GM12878 (cell line): ENCODE measurements at regions not wholly inside any gene's neighbourhood (a gene's known extent, or its start where the extent isn't known, plus 50 kb on each side); places are given as distances from the start of the nearest gene placed in this dataset.

Source experiments
- ATAC-seq: fragments of 200-7000 bp; cut with Tn5 transposase; 3 replicates; pipeline ENCODE4 v1.9.1; 2020; ENCODE audit warnings: mild to moderate bottlenecking, moderate library complexity
- BruUV-seq: library from RNA; stranded (reverse); fragments of 400-500 nt; replicated peaks from 2 replicates; lab custom pipeline; 2021; lab: Mats Ljungman, UMichigan
- CTCF ChIA-PET: fragments of 300-600 bp; sonication (Branson Sonifier 250); formaldehyde crosslinking; extraction: SDS; loops from one replicate; lab custom pipeline; 2021; ENCODE audit warnings: inconsistent platforms; lab: Yijun Ruan, JAX
- POLR2A ChIA-PET: fragments of 350-600 bp; formaldehyde crosslinking; extraction: SDS; loops from one replicate; lab custom pipeline; 2021; ENCODE audit warnings: inconsistent platforms; lab: Charles Lee
- RAD21 ChIA-PET: fragments of 300-600 bp; sonication (Branson Sonifier 250); formaldehyde crosslinking; loops from one replicate; lab custom pipeline; 2023; ENCODE audit warnings: antibody characterized with exemption; ENCODE audit not compliant: unreplicated experiment; lab: Charles Lee
- SMC1A ChIA-PET: fragments of 300-600 bp; sonication (Branson Sonifier 250); formaldehyde crosslinking; loops from one replicate; lab custom pipeline; 2023; ENCODE audit not compliant: unreplicated experiment, uncharacterized antibody; lab: Charles Lee
- DNase-seq: peaks from one replicate; pipeline ENCODE4 v3.0.0-alpha.2; 2011; ENCODE audit warnings: low read depth, low spot score
- FAIRE-seq: peaks from 3 replicates; lab custom pipeline; 2011; peaks lifted over from hg19 to GRCh38; lab: Jason Lieb, UNC
- H2AFZ ChIP-seq: 2 replicates; pipeline ENCODE4 v1.6.0; 2011; ENCODE audit warnings: low read depth, low read length, control low read depth; ENCODE audit not compliant: control insufficient read depth
- H3K27ac ChIP-seq: 2 replicates; pipeline ENCODE4 v1.5.1; 2011; ENCODE audit warnings: control low read depth; ENCODE audit not compliant: control insufficient read depth, insufficient read depth
- H3K27me3 ChIP-seq, 2 experiments: replicated peaks in 1 of 2; 2 replicates each; pipeline versions ENCODE4 v1.6.0 to v1.6.1; 2011; ENCODE audit warnings: low read length in 1 of 2; ENCODE audit not compliant: control insufficient read depth in 2 of 2, insufficient read depth in 2 of 2
- H3K36me3 ChIP-seq, 2 experiments: 2 replicates each; pipeline ENCODE4 v1.5.1; 2011; ENCODE audit warnings: low read length in 1 of 2; ENCODE audit not compliant: control insufficient read depth in 2 of 2, insufficient read depth in 2 of 2
- H3K4me1 ChIP-seq: 2 replicates; pipeline ENCODE4 v1.6.1; 2011; ENCODE audit warnings: mild to moderate bottlenecking, low read length, moderate library complexity, mixed read lengths; ENCODE audit not compliant: control insufficient read depth, insufficient read depth
- H3K4me2 ChIP-seq: 2 replicates; pipeline ENCODE4 v1.6.0; 2011; ENCODE audit warnings: control low read depth; ENCODE audit not compliant: control insufficient read depth, insufficient read depth
- H3K4me3 ChIP-seq: fragments of 200-600 bp; sonication (generic); 2 replicates; pipeline ENCODE4 v1.5.1; 2016
- H3K79me2 ChIP-seq: 2 replicates; pipeline ENCODE4 v1.6.0; 2011; ENCODE audit warnings: low read length; ENCODE audit not compliant: control insufficient read depth, insufficient read depth
- H3K9ac ChIP-seq: 2 replicates; pipeline ENCODE4 v1.8.0; 2011; ENCODE audit warnings: low read length, control low read depth, mixed read lengths; ENCODE audit not compliant: control insufficient read depth, insufficient read depth
- H3K9me3 ChIP-seq: replicated peaks from 3 replicates; pipeline ENCODE4 v1.5.1; 2011; ENCODE audit warnings: mild to moderate bottlenecking, low read length; ENCODE audit not compliant: control insufficient read depth, insufficient read depth
- H4K20me1 ChIP-seq: 2 replicates; pipeline ENCODE4 v1.6.0; 2011; ENCODE audit not compliant: control insufficient read depth, insufficient read depth
- CBX5 ChIP-seq: sonication (generic); IDR thresholded peaks from 2 replicates; pipeline ENCODE4 v1.6.1; 2016; ENCODE audit warnings: low read depth, moderate library complexity, mild to moderate bottlenecking, inconsistent platforms
- CEBPB ChIP-seq, 2 experiments: fragments of 150-350 bp in 1 of 2; IDR thresholded peaks; 2 replicates each; pipeline ENCODE4 v1.6.1; 2012 to 2014; ENCODE audit warnings: low read depth in 2 of 2, low read length in 2 of 2, borderline replicate concordance in 1 of 2, inconsistent platforms in 1 of 2
- EGR1 ChIP-seq, 2 experiments: IDR thresholded peaks; 1 replicate in 1 of 2; 2 replicates in 1 of 2; pipeline ENCODE4 v1.6.1; 2011 to 2012; ENCODE audit warnings: low read depth in 2 of 2, low read length in 2 of 2, borderline replicate concordance in 1 of 2, mild to moderate bottlenecking in 1 of 2, moderate library complexity in 1 of 2
- HCFC1 ChIP-seq: fragments of 150-350 bp; IDR thresholded peaks from 2 replicates; pipeline ENCODE4 v1.6.1; 2014; ENCODE audit warnings: low read length
- SRF ChIP-seq, 2 experiments: IDR thresholded peaks; 2 replicates each; pipeline ENCODE4 v1.6.1; 2011; ENCODE audit warnings: low read depth in 2 of 2, low read length in 2 of 2, mild to moderate bottlenecking in 1 of 2, moderate library complexity in 1 of 2
- SUPT20H ChIP-seq: IDR thresholded peaks from 2 replicates; pipeline ENCODE4 v1.6.1; 2011; ENCODE audit warnings: low read depth, mild to moderate bottlenecking, low read length, moderate library complexity, borderline replicate concordance; ENCODE audit not compliant: control insufficient read depth
- YBX1 ChIP-seq: fragments of 450-650 bp; IDR thresholded peaks from 2 replicates; pipeline ENCODE4 v1.6.1; 2016; ENCODE audit warnings: antibody characterized with exemption
- WGBS: methylation state at CpG from one replicate; pipeline ENCODE4 v1.1.6; 2016; ENCODE audit warnings: low lambda C conversion rate; ENCODE audit not compliant: insufficient replicate concordance, insufficient coverage; ENCODE audit errors: missing lambda C conversion rate; 5-methylcytosine and 5-hydroxymethylcytosine counted together
- in situ Hi-C: fragments of 300-500 bp; cut with MboI; formaldehyde crosslinking; loops from 9 replicates; pipeline ENCODE4 v1.14.3; 2018; ENCODE audit warnings: mixed read lengths
- intact Hi-C: fragments of 100-400 bp; cut with micrococcal nuclease; formaldehyde crosslinking; loops from one replicate; pipeline ENCODE4 v1.14.2; 2022; ENCODE audit not compliant: unreplicated experiment
- TF ChIP-seq, protein P1 (sequence below): IDR thresholded peaks from 2 replicates; pipeline ENCODE4 v1.6.1; 2012; ENCODE audit warnings: improper control_type of control experiment, low read depth, low read length; ENCODE audit not compliant: insufficient replicate concordance
- TF ChIP-seq, protein P2 (sequence below): fragments of 450-650 bp; IDR thresholded peaks from 2 replicates; pipeline ENCODE4 v1.6.1; 2016; ENCODE audit warnings: mild to moderate bottlenecking, moderate library complexity, borderline replicate concordance
- TF ChIP-seq, protein P3 (sequence below): IDR thresholded peaks from 2 replicates; pipeline ENCODE4 v1.6.1; 2012; ENCODE audit warnings: low read length, inconsistent platforms

DNA sequence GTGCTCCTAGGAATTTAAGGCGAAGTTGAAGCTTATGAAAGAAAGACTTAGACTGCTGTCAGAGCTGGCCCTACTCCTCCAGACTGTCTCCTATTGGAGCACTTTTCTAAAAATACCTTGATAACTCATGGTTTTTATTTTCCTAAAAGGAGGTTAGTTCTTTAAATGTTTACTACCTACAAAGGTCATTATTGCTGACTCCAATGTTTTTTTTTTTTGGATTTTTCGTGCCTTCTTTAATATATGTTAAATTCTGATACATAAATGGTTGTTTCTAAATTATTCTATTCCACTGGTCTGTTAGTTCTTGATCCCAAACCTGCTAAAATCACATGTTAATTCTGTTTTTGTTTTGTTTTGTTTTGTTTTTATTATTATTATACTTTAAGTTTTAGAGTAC, 227.6 kb upstream of the FTMT start (continued):
- TF ChIP-seq, protein P1, sequence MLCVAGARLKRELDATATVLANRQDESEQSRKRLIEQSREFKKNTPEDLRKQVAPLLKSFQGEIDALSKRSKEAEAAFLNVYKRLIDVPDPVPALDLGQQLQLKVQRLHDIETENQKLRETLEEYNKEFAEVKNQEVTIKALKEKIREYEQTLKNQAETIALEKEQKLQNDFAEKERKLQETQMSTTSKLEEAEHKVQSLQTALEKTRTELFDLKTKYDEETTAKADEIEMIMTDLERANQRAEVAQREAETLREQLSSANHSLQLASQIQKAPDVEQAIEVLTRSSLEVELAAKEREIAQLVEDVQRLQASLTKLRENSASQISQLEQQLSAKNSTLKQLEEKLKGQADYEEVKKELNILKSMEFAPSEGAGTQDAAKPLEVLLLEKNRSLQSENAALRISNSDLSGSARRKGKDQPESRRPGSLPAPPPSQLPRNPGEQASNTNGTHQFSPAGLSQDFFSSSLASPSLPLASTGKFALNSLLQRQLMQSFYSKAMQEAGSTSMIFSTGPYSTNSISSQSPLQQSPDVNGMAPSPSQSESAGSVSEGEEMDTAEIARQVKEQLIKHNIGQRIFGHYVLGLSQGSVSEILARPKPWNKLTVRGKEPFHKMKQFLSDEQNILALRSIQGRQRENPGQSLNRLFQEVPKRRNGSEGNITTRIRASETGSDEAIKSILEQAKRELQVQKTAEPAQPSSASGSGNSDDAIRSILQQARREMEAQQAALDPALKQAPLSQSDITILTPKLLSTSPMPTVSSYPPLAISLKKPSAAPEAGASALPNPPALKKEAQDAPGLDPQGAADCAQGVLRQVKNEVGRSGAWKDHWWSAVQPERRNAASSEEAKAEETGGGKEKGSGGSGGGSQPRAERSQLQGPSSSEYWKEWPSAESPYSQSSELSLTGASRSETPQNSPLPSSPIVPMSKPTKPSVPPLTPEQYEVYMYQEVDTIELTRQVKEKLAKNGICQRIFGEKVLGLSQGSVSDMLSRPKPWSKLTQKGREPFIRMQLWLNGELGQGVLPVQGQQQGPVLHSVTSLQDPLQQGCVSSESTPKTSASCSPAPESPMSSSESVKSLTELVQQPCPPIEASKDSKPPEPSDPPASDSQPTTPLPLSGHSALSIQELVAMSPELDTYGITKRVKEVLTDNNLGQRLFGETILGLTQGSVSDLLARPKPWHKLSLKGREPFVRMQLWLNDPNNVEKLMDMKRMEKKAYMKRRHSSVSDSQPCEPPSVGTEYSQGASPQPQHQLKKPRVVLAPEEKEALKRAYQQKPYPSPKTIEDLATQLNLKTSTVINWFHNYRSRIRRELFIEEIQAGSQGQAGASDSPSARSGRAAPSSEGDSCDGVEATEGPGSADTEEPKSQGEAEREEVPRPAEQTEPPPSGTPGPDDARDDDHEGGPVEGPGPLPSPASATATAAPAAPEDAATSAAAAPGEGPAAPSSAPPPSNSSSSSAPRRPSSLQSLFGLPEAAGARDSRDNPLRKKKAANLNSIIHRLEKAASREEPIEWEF: no peak
- no peak for TF ChIP-seq HCFC1

DNA sequence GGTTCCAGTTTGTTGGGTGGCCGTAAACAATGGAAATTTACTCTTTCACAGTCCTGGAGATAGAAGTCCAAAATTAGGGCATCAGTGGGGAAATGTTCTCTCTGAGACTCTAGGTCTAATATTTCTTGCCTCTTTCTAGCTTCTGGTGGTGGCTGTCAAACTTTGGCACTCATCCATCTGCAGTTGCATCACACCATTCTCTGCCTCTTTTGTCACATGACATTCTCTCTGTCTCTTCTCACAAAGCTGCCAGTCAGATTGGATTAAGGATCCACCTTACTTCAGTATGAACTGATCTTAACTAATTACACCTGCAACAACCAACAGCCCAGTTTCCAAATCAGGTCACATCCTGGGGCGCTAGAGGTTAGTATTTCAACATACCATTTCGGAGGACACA, 222.9 kb upstream of the FTMT start:
- Histone ChIP-seq H3K4me3 (no peak overlapping the region), H3K27ac (no peak overlapping the region), H2AFZ (no peak overlapping the region), H3K4me2 (no peak overlapping the region), H3K79me2 (no peaks in the 10 kb centered on the region), H3K9me3 (no peaks in the 10 kb centered on the region), H4K20me1 (no peaks in the 10 kb centered on the region), H3K9ac (no peak overlapping the region), H3K36me3 (no peaks in the 10 kb centered on the region), H3K4me1 (no peaks in the 10 kb centered on the region), H3K27me3 (no peaks in the 10 kb centered on the region)
- BruUV-seq: no TSS peak
- WGBS: 63% methylated on average over 3 of the region's 3 CpGs
- CTCF ChIA-PET: no interaction called here
- ATAC-seq (no peak), DNase-seq (no peak), FAIRE-seq (no peak)
- POLR2A ChIA-PET: no interaction called here
- RAD21 ChIA-PET: no interaction called here
- in situ Hi-C loops (no loop called here), intact Hi-C loops (no loop called here)
- SMC1A ChIA-PET: no interaction called here
- TF ChIP-seq, protein P2, sequence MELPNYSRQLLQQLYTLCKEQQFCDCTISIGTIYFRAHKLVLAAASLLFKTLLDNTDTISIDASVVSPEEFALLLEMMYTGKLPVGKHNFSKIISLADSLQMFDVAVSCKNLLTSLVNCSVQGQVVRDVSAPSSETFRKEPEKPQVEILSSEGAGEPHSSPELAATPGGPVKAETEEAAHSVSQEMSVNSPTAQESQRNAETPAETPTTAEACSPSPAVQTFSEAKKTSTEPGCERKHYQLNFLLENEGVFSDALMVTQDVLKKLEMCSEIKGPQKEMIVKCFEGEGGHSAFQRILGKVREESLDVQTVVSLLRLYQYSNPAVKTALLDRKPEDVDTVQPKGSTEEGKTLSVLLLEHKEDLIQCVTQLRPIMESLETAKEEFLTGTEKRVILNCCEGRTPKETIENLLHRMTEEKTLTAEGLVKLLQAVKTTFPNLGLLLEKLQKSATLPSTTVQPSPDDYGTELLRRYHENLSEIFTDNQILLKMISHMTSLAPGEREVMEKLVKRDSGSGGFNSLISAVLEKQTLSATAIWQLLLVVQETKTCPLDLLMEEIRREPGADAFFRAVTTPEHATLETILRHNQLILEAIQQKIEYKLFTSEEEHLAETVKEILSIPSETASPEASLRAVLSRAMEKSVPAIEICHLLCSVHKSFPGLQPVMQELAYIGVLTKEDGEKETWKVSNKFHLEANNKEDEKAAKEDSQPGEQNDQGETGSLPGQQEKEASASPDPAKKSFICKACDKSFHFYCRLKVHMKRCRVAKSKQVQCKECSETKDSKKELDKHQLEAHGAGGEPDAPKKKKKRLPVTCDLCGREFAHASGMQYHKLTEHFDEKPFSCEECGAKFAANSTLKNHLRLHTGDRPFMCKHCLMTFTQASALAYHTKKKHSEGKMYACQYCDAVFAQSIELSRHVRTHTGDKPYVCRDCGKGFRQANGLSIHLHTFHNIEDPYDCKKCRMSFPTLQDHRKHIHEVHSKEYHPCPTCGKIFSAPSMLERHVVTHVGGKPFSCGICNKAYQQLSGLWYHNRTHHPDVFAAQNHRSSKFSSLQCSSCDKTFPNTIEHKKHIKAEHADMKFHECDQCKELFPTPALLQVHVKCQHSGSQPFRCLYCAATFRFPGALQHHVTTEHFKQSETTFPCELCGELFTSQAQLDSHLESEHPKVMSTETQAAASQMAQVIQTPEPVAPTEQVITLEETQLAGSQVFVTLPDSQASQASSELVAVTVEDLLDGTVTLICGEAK: no peak
- TF ChIP-seq SUPT20H (no peak), CBX5 (no peak), CEBPB (IDR thresholded peaks at IDR 0.05; ENCODE audit: borderline replicate concordance in 1 of 2, low read depth in 2 of 2, low read length in 2 of 2) (no peak), EGR1 (IDR thresholded peaks at IDR 0.05; ENCODE audit: borderline replicate concordance in 1 of 2, low read depth in 2 of 2, low read length in 2 of 2) (no peak), SRF (IDR thresholded peaks at IDR 0.05; ENCODE audit: low read depth in 2 of 2, low read length in 2 of 2) (no peak), YBX1 (no peak)
- TF ChIP-seq, protein P3, sequence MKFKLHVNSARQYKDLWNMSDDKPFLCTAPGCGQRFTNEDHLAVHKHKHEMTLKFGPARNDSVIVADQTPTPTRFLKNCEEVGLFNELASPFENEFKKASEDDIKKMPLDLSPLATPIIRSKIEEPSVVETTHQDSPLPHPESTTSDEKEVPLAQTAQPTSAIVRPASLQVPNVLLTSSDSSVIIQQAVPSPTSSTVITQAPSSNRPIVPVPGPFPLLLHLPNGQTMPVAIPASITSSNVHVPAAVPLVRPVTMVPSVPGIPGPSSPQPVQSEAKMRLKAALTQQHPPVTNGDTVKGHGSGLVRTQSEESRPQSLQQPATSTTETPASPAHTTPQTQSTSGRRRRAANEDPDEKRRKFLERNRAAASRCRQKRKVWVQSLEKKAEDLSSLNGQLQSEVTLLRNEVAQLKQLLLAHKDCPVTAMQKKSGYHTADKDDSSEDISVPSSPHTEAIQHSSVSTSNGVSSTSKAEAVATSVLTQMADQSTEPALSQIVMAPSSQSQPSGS: no peak
